Prostate gland (tissue), 2 donors: ENCODE measurements at regions not wholly inside any gene's neighbourhood (a gene's known extent, or its start where the extent isn't known, plus 50 kb on each side); places are given as distances from the start of the nearest gene placed in this dataset.

Experiments
- POLR2A ChIP-seq: fragments of 450-650 bp; IDR thresholded peaks from one replicate; pipeline ENCODE4 v1.6.1; 2016; ENCODE audit warnings: antibody characterized with exemption, mild to moderate bottlenecking
- POLR2AphosphoS5 ChIP-seq: sonication (generic); formaldehyde crosslinking; IDR thresholded peaks from one replicate; pipeline ENCODE4 v1.6.1; 2017; ENCODE audit warnings: antibody characterized with exemption
- TF ChIP-seq, protein P1 (sequence below), 4 experiments: fragments of 200-600 bp in 2 of 4; fragments of 450-650 bp in 2 of 4; sonication (generic) in 2 of 4; IDR thresholded peaks; 1 replicate in 3 of 4; 2 replicates in 1 of 4; pipeline ENCODE4 v1.5.1; 2016 to 2019; ENCODE audit warnings: antibody characterized with exemption in 4 of 4, mild to moderate bottlenecking in 2 of 4, moderate library complexity in 2 of 4

DNA sequence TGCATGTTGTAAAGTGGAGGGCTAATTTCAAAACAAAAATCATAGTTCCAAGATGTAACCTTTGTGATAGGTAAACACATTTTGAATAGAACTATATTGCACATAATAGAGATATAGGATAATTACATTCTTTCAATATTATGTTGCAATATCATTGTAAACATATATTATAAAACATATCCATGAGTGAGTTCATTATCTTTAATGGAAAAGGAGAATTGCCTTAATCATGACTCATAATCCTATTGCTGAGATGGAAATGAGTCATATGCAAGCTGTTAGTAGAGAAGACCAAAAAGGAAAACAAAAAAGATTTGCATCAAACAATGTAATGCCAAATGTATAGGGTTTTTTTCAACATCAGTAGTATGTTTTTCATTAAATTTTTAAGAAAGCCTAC lies 73.7 kb upstream of the WDR44 start:
- TF ChIP-seq, protein P1, sequence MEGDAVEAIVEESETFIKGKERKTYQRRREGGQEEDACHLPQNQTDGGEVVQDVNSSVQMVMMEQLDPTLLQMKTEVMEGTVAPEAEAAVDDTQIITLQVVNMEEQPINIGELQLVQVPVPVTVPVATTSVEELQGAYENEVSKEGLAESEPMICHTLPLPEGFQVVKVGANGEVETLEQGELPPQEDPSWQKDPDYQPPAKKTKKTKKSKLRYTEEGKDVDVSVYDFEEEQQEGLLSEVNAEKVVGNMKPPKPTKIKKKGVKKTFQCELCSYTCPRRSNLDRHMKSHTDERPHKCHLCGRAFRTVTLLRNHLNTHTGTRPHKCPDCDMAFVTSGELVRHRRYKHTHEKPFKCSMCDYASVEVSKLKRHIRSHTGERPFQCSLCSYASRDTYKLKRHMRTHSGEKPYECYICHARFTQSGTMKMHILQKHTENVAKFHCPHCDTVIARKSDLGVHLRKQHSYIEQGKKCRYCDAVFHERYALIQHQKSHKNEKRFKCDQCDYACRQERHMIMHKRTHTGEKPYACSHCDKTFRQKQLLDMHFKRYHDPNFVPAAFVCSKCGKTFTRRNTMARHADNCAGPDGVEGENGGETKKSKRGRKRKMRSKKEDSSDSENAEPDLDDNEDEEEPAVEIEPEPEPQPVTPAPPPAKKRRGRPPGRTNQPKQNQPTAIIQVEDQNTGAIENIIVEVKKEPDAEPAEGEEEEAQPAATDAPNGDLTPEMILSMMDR (IDR thresholded peaks at IDR 0.05) = no peak
- no peak for TF ChIP-seq POLR2AphosphoS5
- no peak for TF ChIP-seq POLR2A
